ENCODE measurements at regions not wholly inside any gene's neighbourhood (a gene's known extent, or its start where the extent isn't known, plus 50 kb on each side); places are given as distances from the start of the nearest gene placed in this dataset.

- no peak for TF ChIP-seq CTCF (IDR thresholded peaks at IDR 0.05)
- no peak for TF ChIP-seq POLR2A (IDR thresholded peaks at IDR 0.05)
Measured at GRCh38 chr2:128925631-128926030, 607.0 kb upstream of the HS6ST1 start.

Measured in lower leg skin (tissue), 3 donors.